Nucleus accumbens (tissue), 56 donors: ENCODE measurements at regions not wholly inside any gene's neighbourhood (a gene's known extent, or its start where the extent isn't known, plus 50 kb on each side); places are given as distances from the start of the nearest gene placed in this dataset.

Experiments used
- DNase-seq, 56 donors: peaks; one replicate each; lab custom pipeline; 2025; lab: John Stamatoyannopoulos, UW

DNA sequence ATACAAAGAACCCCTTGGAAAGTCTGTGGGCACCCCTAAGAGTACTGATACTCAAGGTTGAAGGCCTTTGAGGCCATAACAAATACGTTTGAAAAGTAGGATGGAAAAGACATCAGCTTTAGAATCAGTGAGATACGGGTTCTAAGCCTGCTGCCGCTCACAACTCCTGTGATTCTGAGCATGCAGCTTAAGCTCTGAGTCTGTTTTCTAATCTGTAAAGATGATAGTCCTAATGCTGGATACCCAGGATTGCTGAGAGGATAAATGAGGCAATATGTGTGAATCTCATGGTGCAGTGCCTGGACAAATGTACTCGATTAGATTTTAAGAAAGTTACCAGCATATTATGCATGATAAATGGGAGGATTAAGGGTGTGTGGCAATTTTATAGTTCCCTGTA, 321.0 kb upstream of the HSF2 start:
- DNase-seq, result no peak

DNA sequence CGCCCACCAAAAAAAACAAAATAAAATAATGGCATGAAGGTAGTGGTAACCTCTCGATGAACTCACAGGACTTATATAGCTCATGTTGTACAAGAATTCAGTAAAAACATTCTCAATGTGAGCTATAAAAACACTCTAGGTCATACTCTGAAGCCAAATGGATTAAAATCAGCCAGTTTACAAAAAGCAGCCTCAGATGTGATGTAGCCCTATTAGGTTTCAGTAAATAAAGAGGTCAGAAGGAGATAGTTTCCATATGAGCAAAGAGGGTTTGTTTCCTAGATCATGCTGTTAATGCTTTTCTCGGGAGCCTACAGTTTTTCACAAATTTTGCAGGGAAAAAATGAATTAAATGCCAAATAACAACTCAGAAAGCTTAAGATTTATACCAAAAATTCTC, 319.5 kb upstream of the HSF2 start:
- no peak for DNase-seq

DNA sequence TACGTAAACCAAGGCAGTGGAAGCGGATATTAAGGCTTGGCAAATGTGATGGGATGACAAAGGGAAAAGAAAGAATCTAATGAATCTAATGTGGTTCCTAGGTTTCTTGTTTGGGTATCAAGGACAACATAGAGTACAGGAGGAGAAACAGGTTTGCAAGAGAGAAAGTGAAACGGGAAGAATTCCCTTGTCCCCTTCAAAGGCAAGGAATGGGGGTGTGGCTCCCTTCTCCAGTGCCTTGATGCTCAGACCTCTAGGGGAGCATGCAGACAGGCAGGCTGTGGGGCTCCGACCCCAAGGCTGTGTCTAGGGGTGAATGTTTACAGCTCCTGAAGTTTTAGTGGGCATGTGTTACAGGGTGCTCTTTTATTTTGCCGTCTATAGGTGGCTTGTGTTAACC, 317.5 kb upstream of the HSF2 start:
- no peak for DNase-seq

DNA sequence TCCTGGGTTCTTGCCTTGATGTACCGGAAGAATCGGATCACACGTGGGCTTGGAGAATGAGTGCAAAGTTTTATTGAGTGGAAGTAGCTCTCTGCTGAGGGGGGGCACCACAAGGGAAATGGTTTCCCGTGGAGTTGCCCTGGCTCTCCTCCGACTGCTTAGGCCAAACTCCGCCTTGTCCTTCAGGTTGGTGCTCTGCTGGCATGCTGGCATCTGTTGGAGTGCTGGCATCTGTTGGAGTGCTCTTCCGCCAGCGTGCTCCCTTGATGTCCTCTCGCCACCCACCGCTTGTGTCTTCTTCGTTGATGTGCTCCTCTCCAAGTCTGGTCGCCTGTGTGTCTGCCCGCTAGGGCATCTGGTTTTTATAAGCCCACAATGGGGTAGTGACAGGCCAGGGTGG, 317.1 kb upstream of the HSF2 start:
- DNase-seq, result no peak

DNA sequence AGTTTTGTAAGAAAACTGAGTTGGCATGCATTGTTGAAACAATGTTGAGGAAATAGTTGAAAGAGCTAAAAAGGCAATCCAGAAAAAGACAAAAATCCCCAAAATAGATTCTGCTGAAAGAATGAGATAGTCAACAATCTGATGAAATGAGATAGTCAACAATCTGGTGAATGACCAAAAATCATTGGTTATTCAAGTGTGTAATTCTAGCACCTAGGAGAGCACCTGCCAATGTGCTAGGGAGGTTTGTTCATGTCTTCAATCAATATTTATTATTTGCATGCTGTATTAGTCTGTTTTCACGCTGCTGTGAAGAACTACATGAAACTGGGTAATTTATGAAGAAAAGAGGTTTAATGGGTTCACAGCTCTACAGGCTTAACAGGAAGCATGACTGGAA, 307.1 kb upstream of the HSF2 start:
- DNase-seq, result no peak

DNA sequence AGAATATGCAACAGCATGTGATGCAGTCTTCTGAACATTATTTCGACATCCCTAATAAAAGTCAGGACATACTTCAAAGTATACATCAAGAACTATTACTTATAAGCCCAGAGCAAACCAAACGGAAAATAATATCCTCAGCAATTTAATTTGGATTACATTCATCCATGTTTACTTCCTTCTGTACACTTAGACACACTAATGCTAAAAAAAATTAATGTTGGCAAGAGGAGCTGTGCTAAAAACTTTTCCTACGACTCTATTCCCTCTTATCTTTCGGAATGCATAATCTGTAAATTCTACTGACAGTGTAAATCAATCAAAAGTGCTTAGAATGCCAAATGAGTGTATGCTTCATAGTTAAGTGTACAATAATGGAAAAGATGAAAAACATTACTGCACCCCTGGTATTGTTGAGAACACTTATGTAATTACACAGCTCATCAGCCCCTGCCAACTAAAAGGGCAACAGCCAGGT, 301.2 kb upstream of the HSF2 start:
- DNase-seq, result no peak

DNA sequence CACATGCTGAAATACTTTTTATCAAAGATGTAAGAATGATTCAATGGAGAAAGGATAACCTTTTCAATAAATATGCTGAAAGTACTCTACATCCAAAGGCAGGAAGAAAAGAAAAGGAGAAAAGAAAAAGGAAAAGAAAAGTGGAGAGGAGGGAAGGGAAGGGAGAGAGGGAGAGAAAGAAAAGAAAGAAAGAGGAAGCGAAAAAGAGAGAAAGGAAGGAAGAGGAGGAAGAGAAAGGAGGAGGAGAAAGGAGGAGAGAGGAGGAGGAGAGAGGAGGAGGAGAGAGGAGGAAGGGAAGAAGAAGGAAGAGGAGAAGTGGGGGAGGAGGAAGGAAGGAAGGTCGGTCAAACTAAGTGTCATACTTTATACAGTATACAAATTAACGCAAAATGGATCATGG, 297.4 kb upstream of the HSF2 start:
- DNase-seq, result no peak

DNA sequence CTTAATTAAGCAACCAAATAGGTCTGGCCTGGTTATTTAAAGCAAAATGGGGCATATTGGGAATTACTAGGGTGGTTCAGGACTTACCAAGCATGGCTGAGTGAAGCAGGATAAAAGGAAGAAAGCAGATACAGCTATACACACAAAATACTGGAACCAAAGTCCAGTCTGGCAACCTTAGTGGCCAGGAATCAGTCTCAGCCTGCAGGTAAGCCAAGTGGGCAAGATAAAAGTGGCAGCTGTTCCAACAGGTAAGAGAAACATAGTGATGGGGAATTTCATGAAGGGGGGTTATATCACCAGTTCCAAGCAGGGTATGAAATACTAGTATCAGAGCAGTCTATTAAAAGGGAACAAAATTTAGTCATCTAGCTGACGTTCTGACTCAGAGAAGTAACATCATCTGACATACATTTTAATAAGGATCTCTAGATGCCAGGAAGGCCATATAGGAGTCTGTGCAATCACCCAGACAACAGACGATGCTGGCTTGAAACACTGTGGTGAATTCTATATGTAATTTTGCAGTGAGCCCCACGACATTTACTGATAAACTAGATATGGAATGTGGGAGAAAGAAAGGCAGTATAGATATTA, 292.1 kb upstream of the HSF2 start:
- no peak for DNase-seq

DNA sequence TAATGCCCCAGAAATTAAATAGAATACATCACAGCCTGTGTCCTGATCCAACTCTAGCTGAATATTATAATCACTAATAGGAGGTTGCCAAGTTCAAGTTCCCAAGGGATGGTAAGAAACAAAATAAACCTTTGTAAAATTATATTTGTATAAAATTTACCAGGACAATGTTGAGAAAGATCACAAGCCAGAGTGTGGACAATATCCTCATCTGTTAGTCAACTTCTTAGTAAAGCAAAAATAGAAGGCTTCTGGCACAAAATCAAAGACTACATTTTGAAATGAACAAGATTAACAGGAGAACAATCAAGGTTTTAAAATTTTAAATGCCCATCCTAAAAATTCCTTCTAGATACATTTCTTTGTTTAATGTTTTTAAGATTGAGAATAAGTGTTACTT, 290.4 kb upstream of the HSF2 start:
- DNase-seq, result no peak

DNA sequence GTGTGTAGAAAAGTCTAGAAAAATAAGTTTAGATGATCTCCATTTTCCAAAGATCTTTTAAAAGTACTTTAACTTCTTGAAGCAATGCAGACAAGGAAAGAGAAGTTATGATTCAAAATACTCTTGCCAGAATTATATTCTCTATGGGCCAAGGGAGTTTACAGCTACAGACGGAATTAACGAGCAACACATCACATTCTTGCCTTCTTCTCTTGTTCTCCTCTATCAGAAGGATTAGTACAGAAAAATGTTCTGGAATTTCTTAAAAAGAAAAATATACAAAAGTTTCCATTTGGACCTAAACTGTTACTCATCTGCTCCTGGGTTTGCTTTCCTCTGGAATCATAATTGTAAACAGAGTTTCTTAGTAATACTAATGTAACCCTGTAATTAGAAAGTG, 284.7 kb upstream of the HSF2 start:
- no peak for DNase-seq

DNA sequence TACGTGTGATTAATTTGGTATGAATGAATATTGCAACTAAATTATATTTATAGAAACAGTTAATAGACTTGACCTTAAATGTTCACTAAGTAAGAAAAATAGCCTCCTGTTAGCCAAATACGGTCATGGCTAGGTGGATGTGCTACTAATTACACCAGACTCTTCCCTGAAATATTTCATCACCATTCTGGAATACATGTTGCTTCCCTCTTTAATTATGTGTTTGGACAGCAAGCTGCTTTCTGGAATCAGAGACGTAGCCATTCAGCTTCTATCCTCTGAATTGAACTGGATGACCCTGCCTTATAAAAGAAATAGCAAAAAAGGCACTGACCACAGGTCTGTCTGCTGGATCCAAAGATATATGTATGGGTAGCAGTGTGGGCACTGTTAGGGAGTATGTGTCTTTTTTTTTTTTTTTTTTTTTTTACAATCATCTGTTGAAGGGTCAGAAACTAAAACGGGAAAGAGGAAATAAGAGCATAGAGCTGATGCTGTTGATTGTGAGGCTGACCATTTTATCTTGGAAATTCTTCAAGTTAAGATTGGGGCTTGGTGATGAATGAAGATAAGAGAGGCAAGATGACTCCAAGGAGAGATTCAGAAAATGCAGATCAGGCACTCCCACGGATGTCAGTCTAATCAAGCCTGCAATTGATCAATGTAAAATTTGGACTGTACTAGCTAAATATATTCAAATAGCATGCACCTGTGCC, 283.2 kb upstream of the HSF2 start:
- no peak for DNase-seq

DNA sequence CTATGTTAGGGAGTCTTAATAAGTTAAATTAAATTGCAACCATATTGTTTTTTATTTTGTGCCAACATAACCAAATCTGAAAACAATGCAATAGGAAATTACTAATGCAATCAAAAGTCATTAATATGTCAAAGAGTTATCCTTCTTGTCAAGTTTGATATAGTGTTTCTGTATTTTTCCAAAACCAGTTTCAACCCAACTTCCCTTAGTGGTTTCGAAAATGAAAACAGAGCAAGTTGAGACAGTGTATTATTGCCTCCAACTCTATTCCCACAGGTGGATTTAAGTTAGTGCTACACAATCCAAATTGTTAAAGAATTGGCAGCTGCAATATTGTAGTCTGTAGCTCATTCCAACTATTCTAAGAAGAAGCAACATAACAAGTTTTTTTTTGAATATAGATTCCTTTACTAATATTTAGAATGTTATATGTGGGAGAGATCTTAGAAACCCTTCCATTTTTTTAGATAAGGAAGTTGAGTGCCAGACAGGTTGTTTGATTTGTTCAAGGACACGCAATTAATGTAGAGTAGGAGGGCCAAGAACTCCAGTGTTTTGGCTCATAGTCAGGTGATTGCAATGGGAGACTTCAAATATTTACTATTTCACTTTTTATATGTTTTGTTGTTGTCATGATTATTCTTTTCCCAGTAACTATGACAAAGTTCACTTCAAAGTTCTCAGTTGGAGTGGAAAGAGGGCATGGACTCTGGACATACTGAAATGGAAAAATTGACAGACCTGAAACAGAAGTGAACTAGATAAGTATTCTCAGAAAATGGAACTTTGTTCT, 282.4 kb upstream of the HSF2 start:
- DNase-seq, result no peak

DNA sequence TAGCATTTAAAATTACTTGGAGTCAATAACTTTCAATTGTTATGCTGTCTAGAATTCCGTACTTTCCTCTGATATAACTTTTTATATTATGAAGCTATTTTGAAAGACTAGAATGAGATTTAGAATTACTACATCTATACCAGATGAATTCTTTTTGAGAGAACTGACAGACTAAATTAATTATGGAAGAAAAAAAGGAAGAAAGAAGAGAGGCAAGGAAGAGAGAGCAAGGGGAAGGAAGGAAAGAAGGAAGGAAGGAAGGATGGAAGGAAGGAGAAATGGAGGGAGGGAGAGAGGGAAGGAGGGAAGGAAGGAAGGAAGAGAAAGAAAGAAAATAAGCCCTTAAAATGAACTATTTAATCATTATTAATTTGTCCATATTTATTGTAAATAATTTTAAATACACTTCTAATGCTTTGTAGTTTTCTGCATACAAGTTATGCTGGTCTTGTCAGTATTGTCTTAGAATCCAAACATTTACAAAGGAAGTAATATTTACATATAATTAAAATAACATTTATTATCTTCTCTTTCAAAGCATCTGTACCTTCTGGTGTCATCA, 280.4 kb upstream of the HSF2 start:
- DNase-seq, result no peak

DNA sequence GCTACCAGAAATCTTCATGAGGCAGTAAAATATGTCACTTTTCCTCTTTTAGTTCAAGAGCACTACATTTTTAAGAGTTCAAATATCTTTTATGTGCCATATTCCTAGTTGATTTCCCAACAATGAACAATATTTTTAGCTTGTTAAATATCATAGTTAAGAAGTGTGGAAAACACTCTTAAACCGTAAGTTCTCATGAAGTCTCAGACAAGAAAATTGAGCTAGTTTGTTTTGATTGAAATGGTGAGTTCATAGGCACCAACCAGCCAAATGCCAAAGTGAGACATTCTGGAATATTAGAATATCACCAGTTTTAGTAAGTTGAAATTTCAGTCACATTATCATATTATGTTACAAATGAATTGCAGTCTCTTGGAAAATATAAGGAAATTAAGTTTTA, 277.2 kb upstream of the HSF2 start:
- DNase-seq, result no peak

DNA sequence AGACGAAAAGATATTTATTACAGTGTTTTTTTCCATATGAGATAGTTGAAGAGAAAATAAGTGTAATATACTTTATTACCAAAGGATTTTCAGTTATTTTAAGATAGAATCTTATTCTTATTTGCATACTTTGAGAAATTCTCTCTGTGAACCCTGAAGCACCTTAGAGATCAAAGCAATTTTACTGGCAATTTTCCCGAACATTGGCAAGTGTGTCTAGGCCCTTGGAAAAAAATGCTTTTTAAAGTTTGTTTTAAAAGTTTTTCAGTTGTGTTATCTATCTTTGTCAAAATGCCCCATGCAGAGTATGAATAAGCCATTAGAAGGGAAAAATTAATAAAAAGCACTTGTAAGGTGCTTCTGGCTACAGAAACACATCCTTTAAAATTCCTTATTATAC, 276.8 kb upstream of the HSF2 start:
- no peak for DNase-seq

DNA sequence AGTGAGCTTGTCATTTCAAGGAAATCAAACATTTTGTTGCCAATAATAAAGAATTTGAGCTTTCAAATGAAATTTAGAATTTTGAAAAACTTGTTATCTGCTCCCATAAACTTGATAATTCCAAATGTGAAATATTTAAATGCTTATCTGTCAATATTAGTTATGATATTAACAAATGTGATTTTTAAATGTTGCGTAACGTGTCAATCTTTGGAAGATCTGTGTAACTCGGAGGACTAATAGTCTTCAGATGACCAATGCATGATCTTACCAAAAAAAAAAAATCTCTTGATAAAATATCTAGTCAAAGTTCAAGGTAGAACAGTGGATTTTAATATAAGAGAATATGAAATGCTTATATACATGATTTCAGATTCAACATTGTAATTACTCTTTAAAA, 274.5 kb upstream of the HSF2 start:
- no peak for DNase-seq

DNA sequence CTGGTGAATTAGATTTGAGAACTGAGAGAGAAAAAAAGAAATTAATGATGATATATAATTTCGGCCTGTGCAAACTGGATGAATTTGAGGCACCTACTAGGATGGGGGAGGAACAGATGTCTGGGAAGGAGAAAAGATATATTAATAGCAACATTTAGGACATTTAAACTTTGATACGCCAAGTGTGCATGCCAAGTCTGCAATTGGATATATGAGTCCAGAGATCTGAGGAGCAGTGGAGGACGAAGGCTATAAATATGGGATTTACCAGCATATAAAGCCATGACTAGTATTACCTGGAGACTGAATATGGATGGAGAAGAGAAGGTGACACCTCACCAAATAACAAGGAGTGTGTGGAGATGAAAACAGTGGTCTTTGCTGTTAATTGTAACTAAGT, 272.6 kb upstream of the HSF2 start:
- no peak for DNase-seq

DNA sequence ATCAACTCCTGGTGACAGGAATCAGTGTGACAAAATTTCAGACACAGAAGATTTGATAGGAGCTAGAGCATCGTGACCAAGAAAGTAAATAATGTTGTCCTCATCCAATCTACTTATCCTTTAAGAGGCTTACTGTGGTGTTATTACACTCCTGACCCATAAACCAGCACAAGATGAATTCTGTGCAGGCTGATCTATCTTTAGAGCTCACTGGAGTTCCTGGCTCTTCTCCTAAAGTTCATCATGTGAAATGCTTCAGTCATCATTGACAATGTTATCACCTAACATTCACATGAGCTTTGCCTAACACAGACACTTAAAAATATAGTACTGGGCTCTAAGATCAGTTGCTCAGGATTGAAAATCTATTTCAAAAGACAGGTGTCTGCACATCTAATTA, 271.0 kb upstream of the HSF2 start:
- DNase-seq, result no peak

DNA sequence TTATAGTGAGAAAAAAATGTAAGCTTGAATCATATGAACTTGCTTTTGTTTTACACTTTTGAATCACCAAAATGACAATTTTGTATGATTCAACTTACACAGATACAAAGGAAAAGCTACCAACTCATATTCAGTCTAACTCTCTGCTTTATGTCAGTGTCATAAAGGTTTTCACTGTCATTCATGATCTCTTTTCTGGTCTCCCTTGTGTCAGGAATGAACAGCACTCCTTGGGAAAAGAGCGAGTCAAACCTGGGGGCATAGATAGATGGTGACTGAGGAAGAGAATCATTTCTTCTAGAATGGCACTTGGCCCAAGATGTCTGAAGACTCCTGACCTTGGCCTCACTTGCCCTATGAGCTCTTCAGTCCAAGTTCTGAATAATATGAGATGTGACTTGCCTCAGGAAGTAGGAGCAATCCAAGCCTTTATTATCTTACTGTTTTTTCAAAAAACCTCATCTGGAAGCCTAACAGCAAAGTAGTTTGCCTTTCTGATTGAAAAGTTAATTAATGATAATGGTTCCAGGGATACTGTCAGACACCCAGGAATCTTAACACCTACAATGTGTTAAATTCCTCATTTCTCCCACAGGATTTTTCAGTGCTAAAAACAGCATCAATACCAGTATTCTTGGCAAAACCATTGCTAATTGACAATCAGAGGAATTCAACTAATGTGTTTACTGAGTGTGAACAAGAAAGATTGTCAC, 270.0 kb upstream of the HSF2 start:
- no peak for DNase-seq

DNA sequence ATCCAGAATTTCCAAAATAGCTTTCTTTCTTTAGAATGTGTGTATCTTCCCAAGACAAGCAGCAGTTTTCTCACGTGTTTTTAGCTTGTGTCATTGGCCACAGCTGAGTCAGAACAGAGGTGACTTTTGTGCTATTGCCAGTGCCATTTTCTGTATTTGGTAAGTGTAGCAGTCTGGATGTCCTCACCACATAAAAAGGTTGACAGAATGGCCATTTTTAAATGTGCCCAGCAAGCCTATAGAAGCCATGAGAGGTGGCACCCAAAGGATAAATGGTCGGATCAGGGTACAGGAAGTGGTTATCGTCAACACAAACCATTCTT, 269.5 kb upstream of the HSF2 start:
- DNase-seq, result no peak

DNA sequence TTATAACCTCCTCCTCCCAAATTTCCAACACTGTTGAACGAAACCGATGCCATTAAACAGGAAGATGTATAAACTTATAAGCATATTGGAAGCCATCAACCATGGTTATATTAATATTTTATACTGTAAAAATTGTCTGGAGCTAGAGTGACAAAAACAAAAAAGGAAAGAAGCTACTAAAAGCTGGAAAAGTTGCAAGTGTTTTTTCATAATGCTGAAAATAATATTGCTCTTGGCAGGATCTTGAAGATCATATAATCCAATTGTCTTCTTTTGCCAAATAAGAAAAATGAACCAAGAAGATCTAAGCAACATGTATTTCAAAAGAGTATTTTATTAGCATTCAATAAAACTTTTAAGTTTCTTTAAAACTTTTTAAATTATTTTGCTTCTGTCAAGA, 268.9 kb upstream of the HSF2 start:
- no peak for DNase-seq
